OCI-LY3 (cell line): ENCODE measurements at regions not wholly inside any gene's neighbourhood (a gene's known extent, or its start where the extent isn't known, plus 50 kb on each side); places are given as distances from the start of the nearest gene placed in this dataset.

Experiments
- H2AFZ ChIP-seq: fragments of 200-600, 300-600 bp; shearing (Covaris generic); 2 replicates; pipeline ENCODE4 v1.6.0; 2014; ENCODE audit warnings: antibody characterized with exemption, low read depth, low read length
- H3K27ac ChIP-seq: fragments of 200-600, 300-600 bp; sonication (generic); 2 replicates; pipeline ENCODE4 v1.5.1; 2014; ENCODE audit warnings: mild to moderate bottlenecking, low read length, moderate library complexity, mixed read lengths
- H3K27me3 ChIP-seq: fragments of 200-600, 300-600 bp; sonication (generic); 2 replicates; pipeline ENCODE4 v1.6.1; 2014; ENCODE audit warnings: low read depth, low read length, mixed read lengths
- H3K36me3 ChIP-seq: fragments of 200-600, 300-600 bp; sonication (generic); replicated peaks from 2 replicates; pipeline ENCODE3; 2014; ENCODE audit warnings: low read depth, low read length, mixed read lengths
- H3K4me1 ChIP-seq: fragments of 300-600, 200-600 bp; sonication (generic); 2 replicates; pipeline ENCODE4 v1.6.1; 2014; ENCODE audit warnings: low read length, mixed read lengths
- H3K4me2 ChIP-seq: fragments of 200-600, 300-600 bp; sonication (generic); 2 replicates; pipeline ENCODE4 v1.6.1; 2014; ENCODE audit warnings: low read length, mixed read lengths
- H3K4me3 ChIP-seq: fragments of 300-600, 200-600 bp; sonication (generic); 2 replicates; pipeline ENCODE4 v1.5.1; 2014; ENCODE audit warnings: antibody characterized with exemption, mild to moderate bottlenecking, low read length, moderate library complexity
- H3K79me2 ChIP-seq: fragments of 300-600, 200-600 bp; shearing (Covaris generic); 2 replicates; pipeline ENCODE4 v1.6.1; 2014; ENCODE audit warnings: mild to moderate bottlenecking, low read length, mixed read lengths
- H3K9ac ChIP-seq: fragments of 300-600, 200-600 bp; shearing (Covaris generic); 2 replicates; pipeline ENCODE4 v1.6.0; 2014; ENCODE audit warnings: mild to moderate bottlenecking, low read length, moderate library complexity
- H3K9me3 ChIP-seq: fragments of 200-600, 300-600 bp; shearing (Covaris generic); 2 replicates; pipeline ENCODE4 v1.6.1; 2014; ENCODE audit warnings: low read length, mixed read lengths; ENCODE audit not compliant: insufficient read depth
- H4K20me1 ChIP-seq: fragments of 200-600, 300-600 bp; sonication (generic); 2 replicates; pipeline ENCODE4 v1.6.1; 2016; ENCODE audit warnings: low read length, mixed read lengths; ENCODE audit not compliant: insufficient read depth
- CTCF ChIP-seq: fragments of 200-600, 300-600 bp; sonication (generic); IDR thresholded peaks from 2 replicates; pipeline ENCODE4 v1.5.1; 2014; ENCODE audit warnings: antibody characterized with exemption, low read length, low read depth
- EZH2phosphoT487 ChIP-seq: fragments of 200-600 bp; shearing (Covaris generic); IDR thresholded peaks from 2 replicates; pipeline ENCODE4 v1.6.1; 2018; ENCODE audit warnings: antibody characterized with exemption, mixed run types, low read depth

GRCh38 chr12:94750864-94751263 lies 100.5 kb upstream of the TMCC3 start:
- Histone ChIP-seq H3K9ac (no peak overlapping the region), H3K4me1 (no peaks in the 10 kb centered on the region), H3K36me3 (peaks cover 3% of the 10 kb centered on the region), H3K79me2 (no peaks in the 10 kb centered on the region), H4K20me1 (0 out of 2 replicates have a peak, but pooled peaks cover 4% of the 10 kb centered on the region), H3K4me2 (no peak overlapping the region), H2AFZ (no peak overlapping the region), H3K4me3 (no peak overlapping the region), H3K27me3 (no peaks in the 10 kb centered on the region), H3K9me3 (no peaks in the 10 kb centered on the region), H3K27ac (no peak overlapping the region)
- TF ChIP-seq EZH2phosphoT487 (no peak), CTCF (no peak)

GRCh38 chr12:94749890-94750289 lies 99.5 kb upstream of the TMCC3 start:
- no peak overlapping the region for H3K4me3 ChIP-seq
- H3K36me3 ChIP-seq, result no peaks in the 10 kb centered on the region
- H3K9me3 ChIP-seq, result no peaks in the 10 kb centered on the region
- H3K4me1 ChIP-seq, result no peaks in the 10 kb centered on the region
- no peak overlapping the region for H3K4me2 ChIP-seq
- no peak overlapping the region for H2AFZ ChIP-seq
- H3K9ac ChIP-seq, result no peak overlapping the region
- no peak for TF ChIP-seq EZH2phosphoT487
- no peak for TF ChIP-seq CTCF
- H3K79me2 ChIP-seq, result no peaks in the 10 kb centered on the region
- no peaks in the 10 kb centered on the region for H3K27me3 ChIP-seq
- no peak overlapping the region for H3K27ac ChIP-seq
- H4K20me1 ChIP-seq, result 0 out of 2 replicates have a peak, but pooled peaks cover 4% of the 10 kb centered on the region

- H3K27ac ChIP-seq, result no peak overlapping the region
- H3K27me3 ChIP-seq, result no peaks in the 10 kb centered on the region
- no peaks in the 10 kb centered on the region for H3K36me3 ChIP-seq
- TF ChIP-seq CTCF (no peak), EZH2phosphoT487 (no peak)
- no peaks in the 10 kb centered on the region for H3K9me3 ChIP-seq
- no peak overlapping the region for H3K4me2 ChIP-seq
- no peaks in the 10 kb centered on the region for H3K79me2 ChIP-seq
- H3K4me1 ChIP-seq, result no peaks in the 10 kb centered on the region
- no peak overlapping the region for H3K9ac ChIP-seq
- H4K20me1 ChIP-seq, result 0 out of 2 replicates have a peak, but pooled peaks cover 4% of the 10 kb centered on the region
- no peak overlapping the region for H2AFZ ChIP-seq
- no peak overlapping the region for H3K4me3 ChIP-seq
Measured at GRCh38 chr12:94749455-94749854, 99.1 kb upstream of the TMCC3 start.

GRCh38 chr12:94748726-94749421 lies 98.5 kb upstream of the TMCC3 start:
- Histone ChIP-seq H4K20me1 (0 out of 2 replicates have a peak, but pooled peaks cover 4% of the 10 kb centered on the region), H3K9ac (no peak overlapping the region), H3K4me3 (no peak overlapping the region), H3K79me2 (no peaks in the 10 kb centered on the region), H3K27me3 (no peaks in the 10 kb centered on the region), H3K36me3 (no peaks in the 10 kb centered on the region), H3K27ac (no peak overlapping the region), H3K4me2 (no peak overlapping the region), H3K4me1 (no peaks in the 10 kb centered on the region), H2AFZ (no peak overlapping the region), H3K9me3 (no peaks in the 10 kb centered on the region)
- no peak for TF ChIP-seq EZH2phosphoT487
- TF ChIP-seq CTCF, result no peak
